Erythroblast (primary cell): ENCODE measurements at regions not wholly inside any gene's neighbourhood (a gene's known extent, or its start where the extent isn't known, plus 50 kb on each side); places are given as distances from the start of the nearest gene placed in this dataset.

Experiments used
- GATA1 ChIP-seq: IDR thresholded peaks from 2 replicates; pipeline ENCODE4 v1.6.1; 2011; ENCODE audit warnings: low read depth, mild to moderate bottlenecking, control low read depth, low read length, moderate library complexity
- POLR2A ChIP-seq: IDR thresholded peaks from 2 replicates; pipeline ENCODE4 v1.6.1; 2011; ENCODE audit warnings: mild to moderate bottlenecking, low read length

GRCh38 chr12:59158681-59159080 lies 238.4 kb upstream of the LRIG3 start:
- TF ChIP-seq POLR2A (no peak), GATA1 (no peak)
